ENCODE measurements at regions not wholly inside any gene's neighbourhood (a gene's known extent, or its start where the extent isn't known, plus 50 kb on each side); places are given as distances from the start of the nearest gene placed in this dataset.

GRCh38 chr3:178170698-178171535 lies 365.3 kb upstream of the KCNMB2 start:
- DNase-seq (no peak), ATAC-seq (peak in 3 of 4 donors; percentile 31 to 60 (median 56))
- Histone ChIP-seq H3K27me3 (no peaks in the 10 kb centered on the region), H3K27ac (no peak overlapping the region), H3K4me1 (no peaks in the 10 kb centered on the region), H3K9me3 (no peaks in the 10 kb centered on the region), H3K4me3 (no peak overlapping the region), H3K36me3 (no peaks in the 10 kb centered on the region)
- intact Hi-C loops (cut with DNase I): no loop called here
- WGBS (ENCODE audit: insufficient coverage, low coverage, low lambda C conversion rate, missing lambda C conversion rate): 65% methylated on average over 4 of the region's 4 CpGs
- TF ChIP-seq POLR2A (IDR thresholded peaks at IDR 0.05): no peak
- TF ChIP-seq CTCF (IDR thresholded peaks at IDR 0.05): no peak

DNA sequence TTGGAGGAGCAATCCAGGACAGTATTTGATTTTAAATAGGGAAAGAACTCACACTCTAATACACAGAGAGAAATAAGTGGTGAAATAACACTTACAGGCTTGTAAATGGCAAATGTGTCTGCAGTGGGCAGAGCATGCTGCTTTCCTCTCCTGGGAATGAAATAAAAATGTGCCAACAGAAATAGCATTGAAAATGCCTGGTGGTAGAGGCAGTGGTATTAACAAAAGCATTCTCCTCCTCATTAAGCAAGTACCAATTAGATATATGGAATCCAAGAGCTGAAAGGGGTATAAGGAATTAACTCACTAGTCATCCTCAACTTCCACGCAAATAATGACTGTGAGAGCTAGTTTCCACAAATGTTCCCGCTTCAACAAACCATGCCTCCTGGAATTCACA lies 364.1 kb upstream of the KCNMB2 start:
- intact Hi-C loops (cut with DNase I): no loop called here
- no peaks in the 10 kb centered on the region for H3K36me3 ChIP-seq
- no peak for ATAC-seq
- 100% methylated on average over 2 of the region's 2 CpGs for WGBS (ENCODE audit: insufficient coverage, low coverage, low lambda C conversion rate, missing lambda C conversion rate)
- no peaks in the 10 kb centered on the region for H3K9me3 ChIP-seq
- H3K4me1 ChIP-seq: no peaks in the 10 kb centered on the region
- TF ChIP-seq CTCF (IDR thresholded peaks at IDR 0.05) (no peak), POLR2A (IDR thresholded peaks at IDR 0.05) (no peak)
- DNase-seq: no peak
- no peak overlapping the region for H3K4me3 ChIP-seq
- no peaks in the 10 kb centered on the region for H3K27me3 ChIP-seq
- H3K27ac ChIP-seq: no peak overlapping the region

DNA sequence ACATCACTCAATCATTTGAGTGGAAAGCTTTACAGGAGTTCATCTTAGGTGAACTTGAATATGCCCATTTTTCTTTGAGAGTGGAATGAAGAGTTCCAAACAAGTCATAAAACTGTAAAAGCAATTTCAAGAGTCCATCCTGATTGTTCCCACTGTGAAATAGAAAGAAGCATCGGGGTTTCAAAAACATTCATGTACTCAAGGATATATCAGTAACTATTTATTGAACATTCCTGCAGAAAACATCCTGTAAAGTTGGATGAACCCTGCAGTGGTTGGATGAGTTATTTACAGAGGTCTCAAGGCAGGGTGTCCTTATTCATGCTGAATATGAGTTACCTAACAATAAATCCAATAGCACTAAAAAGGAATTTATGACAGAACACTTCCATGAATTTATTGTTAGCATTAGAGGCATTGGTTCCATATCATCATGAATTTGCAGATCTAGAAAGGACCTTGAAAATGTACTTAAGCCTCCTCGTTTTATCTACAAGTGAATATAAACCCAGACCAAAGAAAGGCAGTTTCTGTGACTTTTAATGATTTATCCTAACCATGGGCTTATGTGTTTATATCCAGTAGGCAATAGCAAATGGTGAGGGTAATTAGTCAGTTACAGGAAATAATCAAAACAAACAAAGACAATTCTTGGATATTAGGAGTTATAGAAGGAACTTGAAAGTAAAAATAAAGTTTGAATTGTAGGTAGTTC lies 361.9 kb upstream of the KCNMB2 start:
- Histone ChIP-seq H3K27ac (no peak overlapping the region), H3K27me3 (no peaks in the 10 kb centered on the region), H3K4me1 (no peaks in the 10 kb centered on the region), H3K4me3 (no peak overlapping the region), H3K9me3 (no peaks in the 10 kb centered on the region), H3K36me3 (no peaks in the 10 kb centered on the region)
- DNase-seq (no peak), ATAC-seq (no peak)
- WGBS (ENCODE audit: insufficient coverage, low coverage, low lambda C conversion rate, missing lambda C conversion rate): 30% methylated on average over 2 of the region's 2 CpGs
- TF ChIP-seq CTCF (IDR thresholded peaks at IDR 0.05) (no peak), POLR2A (IDR thresholded peaks at IDR 0.05) (no peak)
- intact Hi-C loops (cut with DNase I): no loop called here

DNA sequence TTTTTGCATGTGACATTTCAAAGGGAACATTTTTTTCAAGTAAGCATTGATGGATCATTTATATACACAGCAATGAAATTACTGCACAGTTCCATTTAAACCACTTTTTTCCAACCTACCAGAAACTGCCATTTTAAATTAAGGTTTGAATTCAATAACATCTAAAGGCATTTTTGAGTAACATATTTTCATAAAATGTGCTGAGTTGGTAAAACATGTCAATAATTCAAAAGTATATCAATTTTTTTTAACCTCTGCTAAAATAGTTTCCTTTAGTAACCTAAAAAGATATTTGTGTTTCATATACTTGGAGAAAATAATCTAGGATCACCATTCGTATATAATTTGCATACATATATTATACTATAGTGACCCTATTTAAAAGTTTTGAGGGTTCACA lies 355.1 kb upstream of the KCNMB2 start:
- DNase-seq: no peak
- WGBS (ENCODE audit: insufficient coverage, low coverage, low lambda C conversion rate, missing lambda C conversion rate): 94% methylated on average over 1 of the region's 1 CpG

More for the DNA sequence above, 355.1 kb upstream of the KCNMB2 start:
- intact Hi-C loops (cut with DNase I): no loop called here
- Histone ChIP-seq H3K4me3 (no peak overlapping the region), H3K4me1 (no peaks in the 10 kb centered on the region), H3K9me3 (no peaks in the 10 kb centered on the region), H3K27ac (no peak overlapping the region), H3K27me3 (no peaks in the 10 kb centered on the region), H3K36me3 (no peaks in the 10 kb centered on the region)
- no peak for ATAC-seq
- TF ChIP-seq POLR2A (IDR thresholded peaks at IDR 0.05): no peak
- no peak for TF ChIP-seq CTCF (IDR thresholded peaks at IDR 0.05)
